ENCODE measurements at regions not wholly inside any gene's neighbourhood (a gene's known extent, or its start where the extent isn't known, plus 50 kb on each side); places are given as distances from the start of the nearest gene placed in this dataset.

- no peak for DNase-seq (ENCODE audit: low spot score)
Measured at GRCh38 chr6:167577891-167578361, 248.8 kb upstream of the AFDN start.

DNA sequence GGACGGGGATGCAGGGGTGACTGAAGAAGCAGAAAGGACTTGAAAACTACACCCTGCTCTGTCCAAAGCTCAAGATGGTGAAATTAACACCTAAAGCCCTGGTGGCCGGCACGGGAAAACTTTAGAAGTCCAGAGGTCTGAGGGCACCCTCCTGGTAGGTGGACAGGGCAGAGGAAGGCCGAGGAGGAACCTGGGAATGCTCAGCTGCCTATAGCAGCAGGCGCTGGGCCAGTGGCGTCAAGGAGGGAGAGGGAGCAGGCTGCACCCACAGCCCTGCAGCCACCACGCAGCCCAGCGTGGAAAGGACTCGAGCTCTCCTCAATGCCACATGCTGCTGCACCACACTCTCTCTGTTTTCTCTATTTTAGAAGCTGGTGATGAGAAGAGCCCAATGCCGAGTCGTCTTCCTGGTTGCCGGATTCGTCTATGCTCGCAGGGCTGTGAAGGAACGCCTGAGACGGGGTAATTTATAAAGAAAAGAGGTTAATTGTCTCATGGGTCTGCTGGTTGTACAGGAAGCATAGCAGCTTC lies 248.3 kb upstream of the AFDN start:
- no peak for DNase-seq (ENCODE audit: low spot score)

- no peak for DNase-seq (ENCODE audit: low spot score)
Measured at GRCh38 chr6:167579806-167580618, 246.7 kb upstream of the AFDN start.

- DNase-seq (ENCODE audit: low spot score): no peak
Measured at GRCh38 chr6:167580619-167580911, 246.1 kb upstream of the AFDN start.

DNA sequence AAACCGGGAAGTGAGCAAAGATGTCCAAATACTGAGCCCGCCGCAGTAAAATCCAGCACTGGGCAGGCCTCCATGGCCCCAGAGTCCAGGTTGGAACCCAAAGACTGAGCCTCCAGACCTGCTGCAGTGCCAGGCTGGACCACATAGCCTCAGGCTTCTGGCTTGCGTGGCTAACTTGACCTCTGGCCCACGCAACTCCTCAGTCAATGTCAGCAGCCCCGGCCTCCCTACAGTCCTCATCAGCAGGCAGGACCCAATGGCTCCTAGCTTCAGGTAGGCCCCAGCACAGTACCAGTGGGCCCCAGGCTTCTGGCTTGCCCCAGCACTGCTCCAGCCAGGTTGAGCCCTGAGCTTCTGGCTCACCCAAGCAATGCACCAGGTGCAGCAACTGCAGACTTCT lies 245.1 kb upstream of the AFDN start:
- DNase-seq (ENCODE audit: low spot score): no peak

GRCh38 chr6:167583412-167583811 lies 243.3 kb upstream of the AFDN start:
- no peak for DNase-seq (ENCODE audit: low spot score)

DNA sequence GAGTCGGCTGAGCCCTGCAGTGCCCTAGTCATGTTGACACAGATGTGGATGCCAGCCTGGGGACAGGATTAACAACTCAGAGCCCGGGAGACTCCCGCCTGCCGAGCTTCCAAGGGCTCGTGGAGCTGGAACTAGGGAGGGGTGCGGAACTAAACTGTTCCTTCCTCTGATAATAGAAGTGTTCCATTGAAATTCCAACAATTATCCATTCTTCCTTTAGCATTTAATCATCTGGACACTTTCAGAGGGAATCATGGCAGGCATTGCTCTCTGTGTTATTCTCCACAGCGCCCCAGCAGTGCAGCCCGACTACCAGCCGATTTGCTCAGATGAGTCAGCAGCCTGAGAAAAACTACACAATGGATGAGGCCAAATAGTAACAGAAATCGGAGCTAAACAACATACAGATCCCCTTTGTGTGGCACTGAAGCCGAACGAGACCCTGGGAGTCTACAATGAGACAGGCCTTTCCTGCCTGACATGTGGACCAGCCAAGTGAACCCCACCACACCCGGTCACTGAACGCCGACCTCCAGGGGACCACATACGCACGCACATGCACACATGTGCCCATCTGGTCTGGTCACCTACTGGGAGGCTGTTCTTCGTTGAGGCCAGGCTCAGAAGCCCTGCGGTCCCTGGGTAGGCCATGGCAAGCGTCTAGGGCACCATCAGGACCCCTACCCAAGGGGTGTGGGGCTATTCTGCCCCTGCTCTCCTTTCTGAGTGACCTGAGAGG lies 238.4 kb upstream of the AFDN start:
- DNase-seq (ENCODE audit: low spot score): no peak

GRCh38 chr6:167588920-167589614 lies 237.6 kb upstream of the AFDN start:
- no peak for DNase-seq (ENCODE audit: low spot score)

DNA sequence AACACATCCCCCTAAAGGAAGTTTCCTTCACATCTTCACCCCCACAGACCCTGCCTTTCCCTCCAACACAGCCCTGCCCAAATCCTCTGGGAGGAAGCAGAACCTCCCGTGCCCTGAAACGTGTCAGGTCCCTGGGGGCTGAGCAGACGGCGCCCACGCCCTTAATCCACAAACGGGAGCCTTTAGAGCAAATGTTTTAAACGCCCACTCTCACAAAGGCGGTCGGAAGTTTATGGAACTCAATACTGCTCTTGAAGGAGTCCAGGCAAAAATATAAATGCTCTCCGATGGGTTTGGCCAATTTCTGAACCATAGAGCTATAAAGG lies 237.1 kb upstream of the AFDN start:
- DNase-seq (ENCODE audit: low spot score): no peak

DNA sequence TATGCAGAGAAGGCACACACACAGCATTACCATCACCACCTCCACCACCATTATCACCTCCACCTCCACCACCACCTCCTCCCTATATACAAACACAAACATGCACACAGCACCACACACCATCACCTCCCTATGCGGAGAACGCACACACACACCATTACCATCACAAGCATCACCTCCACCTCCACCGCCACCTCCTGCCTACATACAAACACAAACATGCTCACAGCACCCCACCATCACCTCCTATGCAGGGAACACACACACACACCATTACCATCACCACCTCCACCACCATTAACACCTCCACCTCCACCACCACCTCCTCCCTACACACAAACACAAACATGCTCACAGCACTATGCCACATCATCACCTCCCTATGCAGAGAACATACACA lies 236.5 kb upstream of the AFDN start:
- no peak for DNase-seq (ENCODE audit: low spot score)

All from SK-N-DZ (cell line).